Effector CD8-positive, alpha-beta T cell (primary cell): ENCODE measurements at regions not wholly inside any gene's neighbourhood (a gene's known extent, or its start where the extent isn't known, plus 50 kb on each side); places are given as distances from the start of the nearest gene placed in this dataset.

Experiments
- DNase-seq: peaks from one replicate; lab custom pipeline; 2025; lab: John Stamatoyannopoulos, UW

- DNase-seq, result no peak
Observed at GRCh38 chr2:144079803-144080202, 440.1 kb downstream of the ZEB2 start.

- no peak for DNase-seq
Observed at GRCh38 chr2:144078802-144079724, 440.9 kb downstream of the ZEB2 start.

- DNase-seq, result no peak
Observed at GRCh38 chr2:144078106-144078505, 441.8 kb downstream of the ZEB2 start.

- no peak for DNase-seq
Observed at GRCh38 chr2:144074450-144074849, 445.5 kb downstream of the ZEB2 start.

- no peak for DNase-seq
Observed at GRCh38 chr2:144071461-144071860, 448.5 kb downstream of the ZEB2 start.

GRCh38 chr2:144067506-144067905, 452.4 kb downstream of the ZEB2 start:
- DNase-seq, result no peak

GRCh38 chr2:144063602-144064001, 456.3 kb downstream of the ZEB2 start:
- no peak for DNase-seq

- no peak for DNase-seq
Observed at GRCh38 chr2:144054911-144055310, 465.0 kb downstream of the ZEB2 start.

- no peak for DNase-seq
Observed at GRCh38 chr2:144052083-144052482, 467.8 kb downstream of the ZEB2 start.

- DNase-seq, result no peak
Observed at GRCh38 chr2:144049137-144049536, 470.8 kb downstream of the ZEB2 start.

GRCh38 chr2:144048631-144049060, 471.3 kb downstream of the ZEB2 start:
- no peak for DNase-seq

- no peak for DNase-seq
Observed at GRCh38 chr2:144042751-144043150, 477.2 kb downstream of the ZEB2 start.

GRCh38 chr2:144041612-144042011, 478.3 kb downstream of the ZEB2 start:
- no peak for DNase-seq

GRCh38 chr2:144040834-144041233, 479.1 kb downstream of the ZEB2 start:
- DNase-seq, result no peak

- DNase-seq, result no peak
Observed at GRCh38 chr2:144032566-144032965, 487.4 kb downstream of the ZEB2 start.

- no peak for DNase-seq
Observed at GRCh38 chr2:144030791-144031190, 489.1 kb downstream of the ZEB2 start.

- no peak for DNase-seq
Observed at GRCh38 chr2:144027593-144027992, 492.3 kb downstream of the ZEB2 start.

GRCh38 chr2:144026753-144027152, 493.2 kb downstream of the ZEB2 start:
- no peak for DNase-seq

- DNase-seq, result no peak
Observed at GRCh38 chr2:144020047-144020446, 499.9 kb downstream of the ZEB2 start.

GRCh38 chr2:144015655-144016245, 504.2 kb downstream of the ZEB2 start:
- no peak for DNase-seq

GRCh38 chr2:144015036-144015435, 504.9 kb downstream of the ZEB2 start:
- DNase-seq, result no peak

GRCh38 chr2:144014103-144014502, 505.8 kb downstream of the ZEB2 start:
- DNase-seq, result no peak

- no peak for DNase-seq
Observed at GRCh38 chr2:144012304-144012703, 507.6 kb downstream of the ZEB2 start.
